ENCODE measurements at regions not wholly inside any gene's neighbourhood (a gene's known extent, or its start where the extent isn't known, plus 50 kb on each side); places are given as distances from the start of the nearest gene placed in this dataset.
"Not testable (repeated sequence)": the region's sequence is repeated elsewhere in the genome, so short reads cannot be mapped to it uniquely, and the experiment has no call there.

DNA sequence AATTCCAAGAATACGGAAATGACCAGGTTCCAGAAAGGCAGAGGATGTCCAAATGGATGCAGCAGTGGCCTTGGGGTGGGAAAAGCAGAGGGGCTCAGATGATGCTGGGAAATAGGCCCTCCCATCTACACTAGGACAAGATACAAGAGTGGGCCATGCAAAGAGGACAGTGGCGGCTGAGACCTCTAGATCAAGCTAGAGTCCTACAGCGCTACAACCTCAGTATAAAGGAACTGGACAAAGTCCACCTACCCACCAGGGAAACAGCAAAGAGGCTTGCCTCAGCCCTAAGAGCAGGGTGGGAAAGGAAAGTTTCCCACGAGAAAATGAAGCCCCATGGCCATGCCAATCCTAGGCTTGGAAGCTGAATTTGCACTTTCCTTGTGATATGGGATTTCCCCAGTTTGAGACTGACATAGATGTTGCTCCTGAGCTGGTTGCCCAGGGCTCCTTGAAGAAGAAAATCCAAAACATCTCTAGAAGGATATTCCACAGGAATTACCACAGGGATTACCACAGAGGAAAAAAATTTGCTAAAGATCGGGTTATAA is 282.2 kb downstream of the MREG start:
- Histone ChIP-seq H3K9ac (ENCODE audit: low read length in 2 of 2) (no peak overlapping the region), H3K36me3 (ENCODE audit: control insufficient read depth in 2 of 2, insufficient read depth in 2 of 2, low read length in 2 of 2) (no peaks in the 10 kb centered on the region), H3K9me3 (ENCODE audit: control insufficient read depth in 2 of 2, low read length in 2 of 2) (no peaks in the 10 kb centered on the region), H3K4me1 (ENCODE audit: control insufficient read depth, insufficient read depth, low read length) (no peaks in the 10 kb centered on the region), H3K27ac (ENCODE audit: low read length) (no peak overlapping the region), H3K4me3 (ENCODE audit: low read length in 2 of 2) (no peak overlapping the region), H3K27me3 (ENCODE audit: control insufficient read depth in 1 of 2, insufficient read depth in 2 of 2, low read length in 2 of 2) (no peaks in the 10 kb centered on the region)

DNA sequence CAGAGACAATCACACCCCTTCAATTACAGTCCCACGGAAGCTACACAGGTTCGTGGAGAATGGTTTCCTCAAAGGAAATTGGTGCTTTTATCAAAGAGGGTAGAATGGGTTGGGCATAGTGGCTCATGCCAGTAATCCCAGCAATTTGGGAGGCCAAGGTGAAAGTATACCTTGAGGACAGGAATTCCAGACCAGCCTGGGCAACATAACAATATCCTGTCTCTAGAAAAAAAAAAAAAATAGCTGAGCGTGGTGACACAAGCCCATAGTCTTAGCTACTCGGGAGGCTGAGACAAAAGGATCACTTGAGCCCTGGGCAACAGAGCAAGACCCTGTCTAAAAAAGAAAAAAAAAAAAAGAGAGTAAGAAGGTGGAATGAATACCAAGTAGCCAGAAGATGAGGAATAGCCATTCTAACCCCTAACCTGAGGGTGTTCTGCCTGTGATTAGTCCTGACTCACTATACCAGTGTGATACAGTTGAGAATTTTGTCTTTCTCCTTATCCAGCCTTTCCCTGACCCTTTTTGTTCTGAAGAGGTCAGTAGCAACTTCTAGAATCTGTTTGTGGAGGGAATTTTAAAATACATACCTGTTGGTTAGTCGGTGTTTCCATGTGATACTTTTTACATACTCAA is 283.2 kb downstream of the MREG start:
- Histone ChIP-seq H3K4me3 (ENCODE audit: low read length in 2 of 2) (no peak overlapping the region), H3K27ac (ENCODE audit: low read length) (no peak overlapping the region), H3K27me3 (ENCODE audit: control insufficient read depth in 1 of 2, insufficient read depth in 2 of 2, low read length in 2 of 2) (no peaks in the 10 kb centered on the region), H3K36me3 (ENCODE audit: control insufficient read depth in 2 of 2, insufficient read depth in 2 of 2, low read length in 2 of 2) (no peaks in the 10 kb centered on the region), H3K9me3 (ENCODE audit: control insufficient read depth in 2 of 2, low read length in 2 of 2) (no peaks in the 10 kb centered on the region), H3K4me1 (ENCODE audit: control insufficient read depth, insufficient read depth, low read length) (no peaks in the 10 kb centered on the region), H3K9ac (ENCODE audit: low read length in 2 of 2) (no peak overlapping the region)

DNA sequence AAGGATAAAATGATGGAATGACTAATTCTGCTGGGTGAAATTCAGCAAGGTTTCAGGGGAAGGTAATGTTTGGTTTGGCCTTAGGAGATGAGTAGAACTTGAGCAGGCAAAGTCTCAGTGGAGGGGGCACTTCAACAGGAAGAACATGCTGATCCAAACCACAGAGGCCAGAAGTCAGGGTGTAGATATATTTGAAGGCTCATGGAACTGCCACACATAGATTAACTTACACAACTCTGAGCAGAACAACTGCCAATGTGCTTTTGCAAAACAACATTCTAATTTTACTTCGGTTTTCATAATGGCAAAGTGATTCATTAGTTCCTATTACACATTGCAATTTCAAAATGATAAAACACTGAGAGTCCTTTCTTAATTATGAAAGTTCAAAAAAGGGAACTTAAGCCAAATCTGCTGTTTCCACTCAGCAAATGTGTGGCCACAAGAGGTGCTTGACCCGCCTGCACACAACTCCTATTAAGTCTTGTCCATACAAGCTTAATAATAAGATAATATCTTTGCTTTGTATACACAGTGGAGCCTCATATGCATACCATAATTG is 284.8 kb downstream of the MREG start:
- Histone ChIP-seq H3K27me3 (ENCODE audit: control insufficient read depth in 1 of 2, insufficient read depth in 2 of 2, low read length in 2 of 2) (no peaks in the 10 kb centered on the region), H3K27ac (ENCODE audit: low read length) (no peak overlapping the region), H3K4me1 (ENCODE audit: control insufficient read depth, insufficient read depth, low read length) (no peaks in the 10 kb centered on the region), H3K9me3 (ENCODE audit: control insufficient read depth in 2 of 2, low read length in 2 of 2) (no peaks in the 10 kb centered on the region), H3K4me3 (ENCODE audit: low read length in 2 of 2) (no peak overlapping the region), H3K9ac (ENCODE audit: low read length in 2 of 2) (no peak overlapping the region), H3K36me3 (ENCODE audit: control insufficient read depth in 2 of 2, insufficient read depth in 2 of 2, low read length in 2 of 2) (no peaks in the 10 kb centered on the region)

DNA sequence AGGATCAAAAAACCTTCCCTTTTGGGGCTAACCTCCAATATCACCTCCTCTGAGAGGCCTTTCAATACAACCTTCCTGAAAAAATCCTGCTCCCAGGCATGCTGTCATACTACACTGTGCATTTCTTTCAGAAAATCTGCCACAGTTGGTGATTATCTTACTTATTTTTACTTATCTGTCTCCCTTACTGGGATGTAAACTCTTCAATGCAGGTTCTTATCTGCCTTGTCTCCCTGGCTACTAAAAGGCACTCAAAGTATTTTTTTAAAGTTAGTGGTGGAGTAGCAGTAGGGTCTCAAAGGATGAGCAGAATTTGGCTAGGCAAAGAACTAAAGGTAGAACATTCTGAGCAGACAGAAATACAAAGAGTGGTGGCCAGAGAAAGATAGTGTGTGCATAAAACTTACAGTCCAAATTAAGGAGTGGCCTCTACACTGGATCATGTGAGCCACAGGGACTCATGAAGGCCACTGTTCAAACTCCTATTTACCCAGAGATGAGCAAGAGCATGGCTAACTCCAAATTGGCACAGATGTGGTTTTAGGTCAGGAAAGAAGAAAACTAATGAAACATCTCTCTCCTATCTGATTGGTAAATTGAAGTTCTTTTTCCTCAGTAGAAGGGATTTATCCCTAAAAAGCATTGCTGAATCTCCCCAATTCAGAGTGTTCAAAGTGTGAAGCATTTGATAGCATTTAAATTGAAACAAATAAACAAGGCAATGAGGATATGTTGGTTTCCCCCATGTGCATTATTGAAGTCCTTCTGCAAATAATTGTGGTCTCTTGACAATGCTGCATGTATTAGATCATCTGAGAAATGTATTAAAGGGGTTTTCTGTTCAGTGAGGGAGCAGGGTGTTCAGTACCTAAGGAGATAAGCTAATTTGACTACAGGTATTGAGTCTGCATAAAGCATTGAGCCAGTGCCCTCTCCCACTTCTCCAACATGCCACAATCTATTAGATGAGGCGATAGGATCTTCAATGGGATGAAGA is 285.5 kb downstream of the MREG start:
- no peaks in the 10 kb centered on the region for H3K36me3 ChIP-seq (ENCODE audit: control insufficient read depth in 2 of 2, insufficient read depth in 2 of 2, low read length in 2 of 2)
- H3K4me1 ChIP-seq (ENCODE audit: control insufficient read depth, insufficient read depth, low read length), result no peaks in the 10 kb centered on the region
- no peak overlapping the region for H3K27ac ChIP-seq (ENCODE audit: low read length)
- H3K9ac ChIP-seq (ENCODE audit: low read length in 2 of 2), result no peak overlapping the region
- H3K9me3 ChIP-seq (ENCODE audit: control insufficient read depth in 2 of 2, low read length in 2 of 2), result no peaks in the 10 kb centered on the region
- H3K27me3 ChIP-seq (ENCODE audit: control insufficient read depth in 1 of 2, insufficient read depth in 2 of 2, low read length in 2 of 2), result no peaks in the 10 kb centered on the region
- H3K4me3 ChIP-seq (ENCODE audit: low read length in 2 of 2), result no peak overlapping the region

DNA sequence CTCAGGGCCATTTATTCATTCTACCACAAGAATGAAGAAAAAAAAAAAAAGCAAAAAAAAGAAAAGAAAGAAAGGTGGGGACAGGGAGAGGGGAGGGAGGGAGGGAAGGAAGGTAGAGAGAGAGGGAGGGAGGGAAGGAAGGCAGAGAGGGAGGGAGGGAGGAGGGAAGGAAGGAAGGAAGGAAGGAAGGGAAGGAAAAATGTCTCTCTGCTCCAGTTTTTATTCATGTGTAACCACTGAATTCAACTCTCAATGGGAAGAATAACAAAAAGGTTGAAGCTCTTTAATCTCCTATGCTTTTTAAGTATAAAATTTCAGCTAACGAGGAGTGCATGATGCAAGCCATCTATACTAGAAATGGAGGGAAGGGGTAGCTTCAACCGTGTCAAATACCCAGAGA is 287.3 kb downstream of the MREG start:
- Histone ChIP-seq H3K27me3 (ENCODE audit: control insufficient read depth in 1 of 2, insufficient read depth in 2 of 2, low read length in 2 of 2) (no peaks in the 10 kb centered on the region), H3K27ac (ENCODE audit: low read length) (no peak overlapping the region), H3K4me1 (ENCODE audit: control insufficient read depth, insufficient read depth, low read length) (no peaks in the 10 kb centered on the region), H3K4me3 (ENCODE audit: low read length in 2 of 2) (no peak overlapping the region), H3K36me3 (ENCODE audit: control insufficient read depth in 2 of 2, insufficient read depth in 2 of 2, low read length in 2 of 2) (no peaks in the 10 kb centered on the region), H3K9ac (ENCODE audit: low read length in 2 of 2) (no peak overlapping the region), H3K9me3 (ENCODE audit: control insufficient read depth in 2 of 2, low read length in 2 of 2) (no peaks in the 10 kb centered on the region)

DNA sequence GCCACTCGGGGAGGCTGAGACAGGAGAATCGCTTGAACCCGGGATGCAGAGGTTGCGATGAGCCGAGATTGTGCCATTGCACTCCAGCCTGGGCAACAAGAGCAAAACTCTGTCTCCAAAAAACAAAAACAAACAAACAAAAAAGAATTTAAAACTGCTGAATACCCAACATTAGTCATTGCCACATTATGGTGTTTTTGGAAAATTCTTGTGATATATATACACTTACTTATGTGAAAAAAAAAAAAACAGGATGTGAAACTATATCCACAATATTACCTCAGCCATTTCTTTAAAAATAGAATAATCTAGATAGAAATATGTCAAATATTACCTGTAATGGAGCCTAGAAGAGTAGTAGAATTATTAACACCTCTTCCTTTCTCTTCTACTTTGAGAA is 288.3 kb upstream of the FN1 start:
- Histone ChIP-seq H3K36me3 (ENCODE audit: control insufficient read depth in 2 of 2, insufficient read depth in 2 of 2, low read length in 2 of 2) (no peaks in the 10 kb centered on the region), H3K4me1 (ENCODE audit: control insufficient read depth, insufficient read depth, low read length) (peaks cover 4% of the 10 kb centered on the region), H3K27me3 (ENCODE audit: control insufficient read depth in 1 of 2, insufficient read depth in 2 of 2, low read length in 2 of 2) (no peaks in the 10 kb centered on the region), H3K9me3 (ENCODE audit: control insufficient read depth in 2 of 2, low read length in 2 of 2) (no peaks in the 10 kb centered on the region), H3K9ac (ENCODE audit: low read length in 2 of 2) (no peak overlapping the region), H3K4me3 (ENCODE audit: low read length in 2 of 2) (no peak overlapping the region), H3K27ac (ENCODE audit: low read length) (no peak overlapping the region)

DNA sequence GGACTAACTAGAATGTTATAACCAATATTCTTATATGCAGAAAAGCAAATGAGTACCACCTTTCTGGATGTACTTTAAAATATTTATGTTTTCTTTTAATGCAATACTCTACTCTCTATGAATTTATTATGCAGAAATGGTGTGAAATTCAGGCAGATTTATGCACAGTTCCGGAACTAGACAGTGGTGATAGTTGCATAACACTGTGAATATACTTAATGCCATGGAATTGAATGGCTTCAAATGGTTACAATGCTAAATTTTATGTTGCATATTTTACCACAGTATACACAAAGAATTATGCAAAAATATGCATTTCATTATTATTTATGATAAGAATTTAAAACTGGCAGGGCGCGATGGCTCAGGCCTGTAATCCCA is 287.8 kb upstream of the FN1 start:
- H3K4me3 ChIP-seq (ENCODE audit: low read length in 2 of 2), result no peak overlapping the region
- H3K27ac ChIP-seq (ENCODE audit: low read length), result no peak overlapping the region
- no peaks in the 10 kb centered on the region for H3K36me3 ChIP-seq (ENCODE audit: control insufficient read depth in 2 of 2, insufficient read depth in 2 of 2, low read length in 2 of 2)
- peaks cover 4% of the 10 kb centered on the region for H3K4me1 ChIP-seq (ENCODE audit: control insufficient read depth, insufficient read depth, low read length)
- no peaks in the 10 kb centered on the region for H3K27me3 ChIP-seq (ENCODE audit: control insufficient read depth in 1 of 2, insufficient read depth in 2 of 2, low read length in 2 of 2)
- H3K9me3 ChIP-seq (ENCODE audit: control insufficient read depth in 2 of 2, low read length in 2 of 2), result no peaks in the 10 kb centered on the region
- H3K9ac ChIP-seq (ENCODE audit: low read length in 2 of 2), result no peak overlapping the region

DNA sequence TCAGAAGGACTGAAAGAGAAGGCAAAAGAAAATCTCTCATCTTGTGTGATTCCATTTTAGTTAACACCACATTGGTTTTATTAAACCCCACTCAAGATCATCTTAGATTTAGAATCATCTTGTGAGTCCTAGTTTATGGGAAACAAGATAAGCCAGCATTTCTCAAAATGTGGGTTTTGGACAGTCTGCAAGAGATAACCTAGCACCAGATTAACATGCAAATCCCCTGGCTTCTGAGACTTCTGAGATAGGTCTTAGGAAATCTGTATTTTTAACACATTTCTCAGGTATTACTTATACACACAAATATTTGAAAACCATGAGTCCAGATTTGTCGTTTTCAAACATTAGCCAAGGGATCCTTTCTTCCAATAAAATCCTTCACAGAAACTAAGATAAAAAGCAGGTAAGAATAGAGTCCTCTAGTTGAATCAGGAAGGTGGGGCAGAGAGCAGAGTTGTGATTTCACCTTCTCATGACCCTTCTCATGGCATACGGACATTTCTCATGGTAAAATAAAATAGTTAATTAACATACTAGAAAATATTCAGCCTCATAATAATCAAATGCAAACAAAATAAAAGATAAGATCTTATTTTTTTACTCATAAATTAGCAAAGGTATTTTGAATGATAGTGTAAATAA is 287.2 kb upstream of the FN1 start:
- H3K4me1 ChIP-seq (ENCODE audit: control insufficient read depth, insufficient read depth, low read length), result peaks cover 8% of the 10 kb centered on the region
- H3K36me3 ChIP-seq (ENCODE audit: control insufficient read depth in 2 of 2, insufficient read depth in 2 of 2, low read length in 2 of 2), result no peaks in the 10 kb centered on the region
- no peak overlapping the region for H3K27ac ChIP-seq (ENCODE audit: low read length)
- H3K9me3 ChIP-seq (ENCODE audit: control insufficient read depth in 2 of 2, low read length in 2 of 2), result no peaks in the 10 kb centered on the region
- H3K9ac ChIP-seq (ENCODE audit: low read length in 2 of 2), result no peak overlapping the region
- H3K4me3 ChIP-seq (ENCODE audit: low read length in 2 of 2), result no peak overlapping the region
- H3K27me3 ChIP-seq (ENCODE audit: control insufficient read depth in 1 of 2, insufficient read depth in 2 of 2, low read length in 2 of 2), result no peaks in the 10 kb centered on the region

DNA sequence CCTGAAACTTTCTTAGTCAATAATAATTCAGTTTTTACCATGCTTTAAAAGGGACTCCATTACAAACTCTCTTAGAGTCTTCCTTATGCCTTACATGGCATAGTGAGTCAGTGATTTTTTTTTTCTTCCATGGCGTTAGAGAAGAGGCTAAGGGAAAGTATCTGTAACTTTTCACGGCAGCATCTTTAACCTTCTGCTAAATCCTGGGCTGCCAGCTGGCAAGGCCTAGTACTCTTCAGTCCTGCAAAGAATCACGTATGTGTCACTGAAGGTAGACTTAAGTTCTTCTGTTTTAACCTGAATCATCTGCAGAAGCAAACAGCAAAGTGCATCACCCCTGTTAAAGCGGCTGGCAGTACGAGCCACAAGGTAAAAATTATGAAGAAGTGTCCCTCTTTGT is 286.3 kb upstream of the FN1 start:
- Histone ChIP-seq H3K27ac (ENCODE audit: low read length) (peak overlapping the region; percentile 61), H3K9me3 (ENCODE audit: control insufficient read depth in 2 of 2, low read length in 2 of 2) (no peaks in the 10 kb centered on the region), H3K4me3 (ENCODE audit: low read length in 2 of 2) (peak overlapping the region in 1 of 2 donors; percentile 36), H3K27me3 (ENCODE audit: control insufficient read depth in 1 of 2, insufficient read depth in 2 of 2, low read length in 2 of 2) (no peaks in the 10 kb centered on the region), H3K9ac (ENCODE audit: low read length in 2 of 2) (no peak overlapping the region), H3K4me1 (ENCODE audit: control insufficient read depth, insufficient read depth, low read length) (peaks cover 13% of the 10 kb centered on the region), H3K36me3 (ENCODE audit: control insufficient read depth in 2 of 2, insufficient read depth in 2 of 2, low read length in 2 of 2) (no peaks in the 10 kb centered on the region)

DNA sequence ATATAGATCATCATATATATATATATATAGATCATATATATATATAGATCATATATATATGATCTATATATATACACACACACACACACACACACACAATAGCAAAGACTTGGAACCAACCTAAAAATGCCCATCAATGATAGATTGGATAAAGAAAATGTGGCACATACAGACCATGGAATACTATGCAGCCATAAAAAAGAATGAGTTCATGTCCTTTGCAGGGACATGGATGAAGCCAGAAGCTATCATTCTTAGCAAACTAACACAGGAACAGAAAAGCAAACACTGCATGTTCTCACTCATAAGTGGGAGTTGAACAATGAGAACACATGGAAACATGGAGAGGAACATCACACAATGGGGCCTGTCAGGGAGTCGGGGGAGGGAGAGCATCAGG is 285.6 kb upstream of the FN1 start:
- not testable (repeated sequence) for H3K36me3 ChIP-seq (ENCODE audit: control insufficient read depth in 2 of 2, insufficient read depth in 2 of 2, low read length in 2 of 2); H3K9ac ChIP-seq (ENCODE audit: low read length in 2 of 2); H3K27me3 ChIP-seq (ENCODE audit: control insufficient read depth in 1 of 2, insufficient read depth in 2 of 2, low read length in 2 of 2); H3K4me3 ChIP-seq (ENCODE audit: low read length in 2 of 2); H3K27ac ChIP-seq (ENCODE audit: low read length); H3K9me3 ChIP-seq (ENCODE audit: control insufficient read depth in 2 of 2, low read length in 2 of 2)
- peaks cover 13% of the 10 kb centered on the region for H3K4me1 ChIP-seq (ENCODE audit: control insufficient read depth, insufficient read depth, low read length)
